ENCODE measurements at regions not wholly inside any gene's neighbourhood (a gene's known extent, or its start where the extent isn't known, plus 50 kb on each side); places are given as distances from the start of the nearest gene placed in this dataset.

DNA sequence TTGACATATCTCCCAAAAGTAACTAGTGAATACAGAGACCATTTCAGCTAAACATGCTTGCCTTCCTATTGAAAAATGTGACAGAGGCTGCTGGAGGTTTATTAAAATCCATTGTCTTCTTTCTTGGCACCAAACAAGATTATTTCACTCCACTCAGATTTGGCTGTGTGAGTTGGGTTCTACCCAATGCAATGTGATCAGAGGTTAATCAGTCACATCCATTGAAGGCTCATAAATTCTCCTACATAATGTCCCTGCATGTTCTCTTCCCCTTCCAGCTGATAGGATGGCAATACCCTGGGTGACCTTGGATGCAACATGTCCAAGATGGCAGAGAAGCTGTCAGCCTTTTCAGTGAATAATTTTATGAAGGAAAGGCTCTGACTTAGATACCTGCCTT, 54.5 kb downstream of the TKTL2 start:
- Histone ChIP-seq H3K36me3 (replicated peaks in 1 of 2) (no peaks in the 10 kb centered on the region), H3K4me3 (no peak overlapping the region), H3K4me1 (replicated peaks in 1 of 2) (no peaks in the 10 kb centered on the region), H3K27ac (no peak overlapping the region), H3K27me3 (no peaks in the 10 kb centered on the region), H3K9me3 (replicated peaks in 1 of 3) (no peaks in the 10 kb centered on the region)
- DNase-seq, result no peak
- intact Hi-C loops (cut with DNase I), result no loop called here
- no peak for TF ChIP-seq POLR2A (IDR thresholded peaks at IDR 0.05)
- TF ChIP-seq, protein P1, sequence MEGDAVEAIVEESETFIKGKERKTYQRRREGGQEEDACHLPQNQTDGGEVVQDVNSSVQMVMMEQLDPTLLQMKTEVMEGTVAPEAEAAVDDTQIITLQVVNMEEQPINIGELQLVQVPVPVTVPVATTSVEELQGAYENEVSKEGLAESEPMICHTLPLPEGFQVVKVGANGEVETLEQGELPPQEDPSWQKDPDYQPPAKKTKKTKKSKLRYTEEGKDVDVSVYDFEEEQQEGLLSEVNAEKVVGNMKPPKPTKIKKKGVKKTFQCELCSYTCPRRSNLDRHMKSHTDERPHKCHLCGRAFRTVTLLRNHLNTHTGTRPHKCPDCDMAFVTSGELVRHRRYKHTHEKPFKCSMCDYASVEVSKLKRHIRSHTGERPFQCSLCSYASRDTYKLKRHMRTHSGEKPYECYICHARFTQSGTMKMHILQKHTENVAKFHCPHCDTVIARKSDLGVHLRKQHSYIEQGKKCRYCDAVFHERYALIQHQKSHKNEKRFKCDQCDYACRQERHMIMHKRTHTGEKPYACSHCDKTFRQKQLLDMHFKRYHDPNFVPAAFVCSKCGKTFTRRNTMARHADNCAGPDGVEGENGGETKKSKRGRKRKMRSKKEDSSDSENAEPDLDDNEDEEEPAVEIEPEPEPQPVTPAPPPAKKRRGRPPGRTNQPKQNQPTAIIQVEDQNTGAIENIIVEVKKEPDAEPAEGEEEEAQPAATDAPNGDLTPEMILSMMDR (IDR thresholded peaks at IDR 0.05), result no peak

DNA sequence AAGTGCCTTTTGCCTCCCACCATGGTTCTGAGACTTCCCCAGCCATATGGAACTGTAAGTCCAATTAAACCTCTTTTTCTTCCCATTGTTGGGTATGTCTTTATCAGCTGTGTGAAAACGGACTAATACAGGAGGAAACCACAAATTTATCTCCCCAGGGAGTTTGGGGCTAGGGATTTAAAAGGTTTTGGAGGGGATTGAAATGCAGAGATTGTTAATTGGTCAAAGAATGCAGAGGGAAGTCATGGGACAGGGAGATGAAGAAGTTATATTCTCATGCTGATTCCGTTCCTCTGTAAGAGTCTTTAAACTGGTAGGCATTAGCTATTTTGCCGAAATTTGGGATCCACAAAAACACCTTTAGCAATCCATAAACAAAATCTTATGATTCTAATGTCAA, 57.9 kb downstream of the TKTL2 start:
- 51 to 60% (median 58%) methylated on average over 3 of the region's 3 CpGs for WGBS, 4 donors
- intact Hi-C loops (cut with DNase I), result no loop called here

DNA sequence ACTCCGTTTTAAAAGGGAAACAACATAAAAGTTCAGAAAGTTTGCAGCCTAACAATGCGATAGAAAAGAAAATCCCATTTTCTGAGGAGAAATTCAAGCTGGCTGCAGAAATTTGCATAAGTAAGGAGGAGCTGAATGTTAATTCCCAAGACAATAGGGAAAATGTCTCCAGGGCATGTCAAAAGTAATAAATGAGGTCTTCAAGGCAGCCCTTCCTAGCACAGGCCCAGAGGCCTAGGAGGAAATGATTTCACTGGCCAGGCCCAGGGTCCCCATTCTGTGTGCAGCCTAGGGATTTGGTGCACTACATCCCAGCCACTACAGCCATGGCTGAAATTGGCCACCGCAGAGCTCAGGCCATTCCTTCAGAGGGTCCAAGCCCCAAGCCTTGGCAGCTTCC, 59.3 kb downstream of the TKTL2 start:
- Histone ChIP-seq H3K4me1 (replicated peaks in 1 of 2) (no peaks in the 10 kb centered on the region), H3K4me3 (no peak overlapping the region), H3K27me3 (no peaks in the 10 kb centered on the region), H3K36me3 (replicated peaks in 1 of 2) (no peaks in the 10 kb centered on the region), H3K27ac (no peak overlapping the region), H3K9me3 (replicated peaks in 1 of 3) (no peaks in the 10 kb centered on the region)
- WGBS, 4 donors, result 64 to 85% (median 77%) methylated on average over 2 to 3 of the region's 3 CpGs
- intact Hi-C loops (cut with DNase I), result no loop called here
- TF ChIP-seq, protein P1 (IDR thresholded peaks at IDR 0.05), result no peak
- no peak for TF ChIP-seq POLR2A (IDR thresholded peaks at IDR 0.05)
- DNase-seq, result no peak

More for the DNA sequence above, 57.9 kb downstream of the TKTL2 start:
- H3K9me3 ChIP-seq (replicated peaks in 1 of 3), result no peaks in the 10 kb centered on the region
- TF ChIP-seq, protein P1 (IDR thresholded peaks at IDR 0.05), result no peak
- no peak for TF ChIP-seq POLR2A (IDR thresholded peaks at IDR 0.05)
- H3K36me3 ChIP-seq (replicated peaks in 1 of 2), result no peaks in the 10 kb centered on the region
- no peak overlapping the region for H3K27ac ChIP-seq
- no peaks in the 10 kb centered on the region for H3K27me3 ChIP-seq
- H3K4me1 ChIP-seq (replicated peaks in 1 of 2), result no peaks in the 10 kb centered on the region
- H3K4me3 ChIP-seq, result no peak overlapping the region
- no peak for DNase-seq

DNA sequence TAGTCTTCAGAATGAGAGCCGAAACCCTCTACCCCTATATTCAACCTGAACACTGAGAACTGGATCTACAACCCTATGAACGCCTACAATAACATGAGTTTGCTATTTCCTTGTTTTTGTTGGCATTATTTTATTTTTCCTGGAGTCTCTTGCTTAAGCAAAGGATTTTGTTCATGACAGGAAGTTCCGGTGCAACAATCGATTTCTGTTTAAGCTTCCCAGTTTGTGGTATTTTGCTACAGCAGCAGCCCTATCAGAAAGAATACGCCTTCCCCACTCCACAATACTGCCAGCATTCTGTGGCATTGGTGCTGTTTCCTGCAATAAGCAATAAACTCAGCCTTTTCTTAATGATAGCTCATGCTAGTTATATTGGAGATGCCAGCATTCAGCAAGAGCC, 60.9 kb downstream of the NPY5R start:
- Histone ChIP-seq H3K9me3 (replicated peaks in 1 of 3) (no peaks in the 10 kb centered on the region), H3K27me3 (no peaks in the 10 kb centered on the region), H3K36me3 (replicated peaks in 1 of 2) (no peaks in the 10 kb centered on the region), H3K27ac (peak overlapping the region in 1 of 5 donors; percentile 37), H3K4me1 (replicated peaks in 1 of 2) (no peaks in the 10 kb centered on the region), H3K4me3 (peak overlapping the region in 1 of 4 donors; percentile 22)
- WGBS, 4 donors, result 30 to 42% (median 38%) methylated on average over 5 of the region's 5 CpGs
- intact Hi-C loops (cut with DNase I), result no loop called here
- DNase-seq, result no peak
- no peak for TF ChIP-seq POLR2A (IDR thresholded peaks at IDR 0.05)
- TF ChIP-seq, protein P1 (IDR thresholded peaks at IDR 0.05), result no peak
